ENCODE measurements at regions not wholly inside any gene's neighbourhood (a gene's known extent, or its start where the extent isn't known, plus 50 kb on each side); places are given as distances from the start of the nearest gene placed in this dataset.

DNA sequence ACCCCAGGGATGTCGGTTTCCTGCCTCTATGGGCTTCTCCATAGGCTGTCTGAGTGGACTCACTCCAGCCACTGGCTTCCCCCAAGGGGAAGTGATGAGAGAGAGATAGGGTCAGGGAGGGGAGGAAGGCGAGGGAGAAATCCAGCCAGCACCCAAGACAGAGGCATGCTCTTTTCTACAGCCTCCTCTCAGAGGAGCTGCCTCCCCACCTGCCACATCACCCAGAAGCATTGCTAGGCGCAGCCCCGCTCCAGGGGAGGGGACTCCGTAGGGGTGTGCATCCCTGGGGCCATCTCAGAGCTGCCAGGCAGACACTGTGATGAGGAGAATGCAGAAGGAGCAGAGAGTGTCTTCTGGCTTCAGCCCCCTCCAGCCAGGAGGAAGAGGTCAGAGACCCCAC is 109.5 kb upstream of the NKX1-1 start:
- no peak for TF ChIP-seq EZH2 (IDR thresholded peaks at IDR 0.05; ENCODE audit: insufficient read depth, low read length)
- TF ChIP-seq, protein P1, sequence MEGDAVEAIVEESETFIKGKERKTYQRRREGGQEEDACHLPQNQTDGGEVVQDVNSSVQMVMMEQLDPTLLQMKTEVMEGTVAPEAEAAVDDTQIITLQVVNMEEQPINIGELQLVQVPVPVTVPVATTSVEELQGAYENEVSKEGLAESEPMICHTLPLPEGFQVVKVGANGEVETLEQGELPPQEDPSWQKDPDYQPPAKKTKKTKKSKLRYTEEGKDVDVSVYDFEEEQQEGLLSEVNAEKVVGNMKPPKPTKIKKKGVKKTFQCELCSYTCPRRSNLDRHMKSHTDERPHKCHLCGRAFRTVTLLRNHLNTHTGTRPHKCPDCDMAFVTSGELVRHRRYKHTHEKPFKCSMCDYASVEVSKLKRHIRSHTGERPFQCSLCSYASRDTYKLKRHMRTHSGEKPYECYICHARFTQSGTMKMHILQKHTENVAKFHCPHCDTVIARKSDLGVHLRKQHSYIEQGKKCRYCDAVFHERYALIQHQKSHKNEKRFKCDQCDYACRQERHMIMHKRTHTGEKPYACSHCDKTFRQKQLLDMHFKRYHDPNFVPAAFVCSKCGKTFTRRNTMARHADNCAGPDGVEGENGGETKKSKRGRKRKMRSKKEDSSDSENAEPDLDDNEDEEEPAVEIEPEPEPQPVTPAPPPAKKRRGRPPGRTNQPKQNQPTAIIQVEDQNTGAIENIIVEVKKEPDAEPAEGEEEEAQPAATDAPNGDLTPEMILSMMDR (IDR thresholded peaks at IDR 0.05; ENCODE audit: insufficient read depth, low read depth, low read length) = no peak

All from astrocyte (in vitro differentiated cells and primary cell).